ENCODE measurements at regions not wholly inside any gene's neighbourhood (a gene's known extent, or its start where the extent isn't known, plus 50 kb on each side); places are given as distances from the start of the nearest gene placed in this dataset.

GRCh38 chr16:49928176-49929041 is 72.5 kb upstream of the ZNF423 start:
- no peak for TF ChIP-seq CTCF (IDR thresholded peaks at IDR 0.05; ENCODE audit: low read depth, low read length, poor library complexity, severe bottlenecking)
- TF ChIP-seq EZH2phosphoT487 (IDR thresholded peaks at IDR 0.05; ENCODE audit: borderline replicate concordance, low read length), result no peak
